H7 (cell line): ENCODE measurements at regions not wholly inside any gene's neighbourhood (a gene's known extent, or its start where the extent isn't known, plus 50 kb on each side); places are given as distances from the start of the nearest gene placed in this dataset.

Experiments used
- DNase-seq: peaks from one replicate; pipeline ENCODE4 v3.0.0; 2012
- H3K27me3 ChIP-seq: 2 replicates; pipeline ENCODE4 v1.6.0; 2011; ENCODE audit warnings: mild to moderate bottlenecking, low read length; ENCODE audit not compliant: control insufficient read depth, insufficient read depth
- H3K36me3 ChIP-seq: replicated peaks from 2 replicates; pipeline ENCODE4 v1.5.1; 2011; ENCODE audit warnings: low read length; ENCODE audit not compliant: control insufficient read depth, insufficient read depth
- H3K4me3 ChIP-seq: 2 replicates; pipeline ENCODE4 v1.5.1; 2011; ENCODE audit warnings: low read depth, mild to moderate bottlenecking, control low read depth, low read length, moderate library complexity; ENCODE audit not compliant: insufficient read depth

- H3K4me3 ChIP-seq, result no peak overlapping the region
- H3K36me3 ChIP-seq, result no peaks in the 10 kb centered on the region
- H3K27me3 ChIP-seq, result no peaks in the 10 kb centered on the region
- no peak for DNase-seq
Observed at GRCh38 chr3:102158080-102158740, 276.6 kb upstream of the ZPLD1 start.

- Histone ChIP-seq H3K27me3 (no peaks in the 10 kb centered on the region), H3K36me3 (no peaks in the 10 kb centered on the region), H3K4me3 (no peak overlapping the region)
- DNase-seq, result no peak
Observed at GRCh38 chr3:102159810-102160451, 274.9 kb upstream of the ZPLD1 start.

DNA sequence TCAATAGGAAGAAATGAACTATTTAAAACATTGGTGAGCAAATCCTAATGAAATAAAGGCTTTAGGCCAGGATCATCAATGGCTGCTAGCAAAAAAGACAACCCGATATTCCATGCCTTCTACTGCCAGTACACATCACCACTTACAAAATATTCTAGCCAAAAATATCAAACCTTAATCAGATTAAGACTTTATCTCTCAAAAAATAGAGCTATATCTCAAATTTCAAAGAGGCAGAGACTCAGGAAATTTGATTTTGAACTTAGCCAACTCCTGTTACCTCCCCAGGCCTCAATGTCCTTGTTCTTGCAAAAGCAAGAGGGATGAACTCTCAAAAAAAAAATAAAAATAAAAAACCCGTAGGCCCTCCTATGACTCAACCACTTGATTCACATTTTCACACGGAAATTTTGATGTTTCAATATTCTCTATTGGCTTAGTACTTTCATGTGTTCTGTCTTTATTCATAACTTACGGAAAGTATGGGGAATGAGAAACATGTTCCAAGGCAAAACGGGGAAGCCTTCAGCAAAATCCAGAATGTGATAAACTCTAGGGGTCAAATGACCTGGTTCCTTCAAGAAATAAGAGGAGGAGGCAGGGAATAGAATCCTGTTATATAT lies 273.3 kb upstream of the ZPLD1 start:
- Histone ChIP-seq H3K4me3 (no peak overlapping the region), H3K36me3 (no peaks in the 10 kb centered on the region), H3K27me3 (no peaks in the 10 kb centered on the region)
- DNase-seq, result no peak

GRCh38 chr3:102162251-102162650 lies 272.6 kb upstream of the ZPLD1 start:
- DNase-seq, result no peak
- no peaks in the 10 kb centered on the region for H3K36me3 ChIP-seq
- H3K4me3 ChIP-seq, result no peak overlapping the region
- H3K27me3 ChIP-seq, result no peaks in the 10 kb centered on the region

GRCh38 chr3:102163039-102163817 lies 271.6 kb upstream of the ZPLD1 start:
- DNase-seq, result no peak
- H3K36me3 ChIP-seq, result no peaks in the 10 kb centered on the region
- H3K4me3 ChIP-seq, result no peak overlapping the region
- no peaks in the 10 kb centered on the region for H3K27me3 ChIP-seq

DNA sequence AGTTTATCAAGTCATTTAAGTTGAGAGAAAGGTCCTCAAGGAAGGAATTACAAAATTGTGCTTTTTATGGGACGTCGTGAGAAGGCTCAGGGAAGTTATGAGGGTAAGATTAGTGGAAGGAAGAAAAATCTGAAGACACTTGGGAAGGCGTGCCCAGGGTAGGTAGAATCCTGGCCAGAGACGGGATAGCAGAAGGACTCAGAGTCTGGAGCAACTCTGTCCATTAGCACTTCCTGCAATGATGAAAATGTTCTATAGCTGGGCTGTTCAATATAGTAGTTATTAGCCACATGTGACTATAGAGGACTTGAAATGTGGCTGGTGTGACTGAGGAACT lies 271.0 kb upstream of the ZPLD1 start:
- Histone ChIP-seq H3K36me3 (no peaks in the 10 kb centered on the region), H3K4me3 (no peak overlapping the region)

GRCh38 chr3:102165367-102165766 lies 269.4 kb upstream of the ZPLD1 start:
- H3K27me3 ChIP-seq, result no peaks in the 10 kb centered on the region
- DNase-seq, result no peak
- no peak overlapping the region for H3K4me3 ChIP-seq
- no peaks in the 10 kb centered on the region for H3K36me3 ChIP-seq

More for the DNA sequence above, 271.0 kb upstream of the ZPLD1 start:
- no peaks in the 10 kb centered on the region for H3K27me3 ChIP-seq
- DNase-seq, result no peak

DNA sequence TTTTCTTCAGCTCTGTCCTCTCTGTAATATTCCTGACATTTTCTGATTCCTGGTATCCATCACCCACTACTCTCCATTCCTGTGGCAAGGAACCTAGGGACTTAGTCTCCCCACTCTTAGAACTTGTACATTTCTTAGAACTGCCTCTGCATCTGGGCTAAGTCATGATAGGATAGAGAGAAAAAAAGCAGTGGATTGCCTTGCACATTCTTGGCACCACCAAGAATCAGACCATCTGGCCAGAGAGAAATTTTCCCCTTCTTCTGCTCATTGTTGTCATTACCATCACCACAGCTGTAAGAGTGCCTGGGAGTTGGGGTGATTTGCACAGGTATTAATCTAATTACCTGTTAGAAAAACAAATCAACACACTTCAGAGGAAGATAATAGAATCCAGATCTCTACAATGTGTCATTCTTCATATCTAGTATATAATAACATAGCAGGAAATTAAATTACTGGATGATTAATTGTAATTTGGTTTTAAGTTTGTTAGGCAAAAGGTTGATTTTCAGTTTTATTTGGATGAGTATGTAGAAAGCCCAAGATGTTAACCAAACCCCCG lies 264.8 kb upstream of the ZPLD1 start:
- Histone ChIP-seq H3K4me3 (no peak overlapping the region), H3K36me3 (no peaks in the 10 kb centered on the region)
- no peak for DNase-seq

GRCh38 chr3:102170545-102170944 lies 264.3 kb upstream of the ZPLD1 start:
- H3K4me3 ChIP-seq, result no peak overlapping the region
- no peaks in the 10 kb centered on the region for H3K27me3 ChIP-seq
- no peaks in the 10 kb centered on the region for H3K36me3 ChIP-seq
- no peak for DNase-seq

More for the DNA sequence above, 264.8 kb upstream of the ZPLD1 start:
- no peaks in the 10 kb centered on the region for H3K27me3 ChIP-seq

- no peak for DNase-seq
- Histone ChIP-seq H3K36me3 (no peaks in the 10 kb centered on the region), H3K27me3 (no peaks in the 10 kb centered on the region), H3K4me3 (no peak overlapping the region)
Observed at GRCh38 chr3:102174312-102174712, 260.5 kb upstream of the ZPLD1 start.

GRCh38 chr3:102174832-102175374 lies 259.9 kb upstream of the ZPLD1 start:
- no peaks in the 10 kb centered on the region for H3K36me3 ChIP-seq
- DNase-seq, result no peak
- no peak overlapping the region for H3K4me3 ChIP-seq
- H3K27me3 ChIP-seq, result no peaks in the 10 kb centered on the region

- DNase-seq, result no peak
Observed at GRCh38 chr3:102176333-102177050, 258.3 kb upstream of the ZPLD1 start.

GRCh38 chr3:102177075-102177755 lies 257.6 kb upstream of the ZPLD1 start:
- Histone ChIP-seq H3K36me3 (no peaks in the 10 kb centered on the region), H3K27me3 (no peaks in the 10 kb centered on the region), H3K4me3 (no peak overlapping the region)
- no peak for DNase-seq

More at GRCh38 chr3:102176333-102177050, 258.3 kb upstream of the ZPLD1 start:
- Histone ChIP-seq H3K36me3 (no peaks in the 10 kb centered on the region), H3K27me3 (no peaks in the 10 kb centered on the region), H3K4me3 (no peak overlapping the region)
